ENCODE measurements at regions not wholly inside any gene's neighbourhood (a gene's known extent, or its start where the extent isn't known, plus 50 kb on each side); places are given as distances from the start of the nearest gene placed in this dataset.

DNA sequence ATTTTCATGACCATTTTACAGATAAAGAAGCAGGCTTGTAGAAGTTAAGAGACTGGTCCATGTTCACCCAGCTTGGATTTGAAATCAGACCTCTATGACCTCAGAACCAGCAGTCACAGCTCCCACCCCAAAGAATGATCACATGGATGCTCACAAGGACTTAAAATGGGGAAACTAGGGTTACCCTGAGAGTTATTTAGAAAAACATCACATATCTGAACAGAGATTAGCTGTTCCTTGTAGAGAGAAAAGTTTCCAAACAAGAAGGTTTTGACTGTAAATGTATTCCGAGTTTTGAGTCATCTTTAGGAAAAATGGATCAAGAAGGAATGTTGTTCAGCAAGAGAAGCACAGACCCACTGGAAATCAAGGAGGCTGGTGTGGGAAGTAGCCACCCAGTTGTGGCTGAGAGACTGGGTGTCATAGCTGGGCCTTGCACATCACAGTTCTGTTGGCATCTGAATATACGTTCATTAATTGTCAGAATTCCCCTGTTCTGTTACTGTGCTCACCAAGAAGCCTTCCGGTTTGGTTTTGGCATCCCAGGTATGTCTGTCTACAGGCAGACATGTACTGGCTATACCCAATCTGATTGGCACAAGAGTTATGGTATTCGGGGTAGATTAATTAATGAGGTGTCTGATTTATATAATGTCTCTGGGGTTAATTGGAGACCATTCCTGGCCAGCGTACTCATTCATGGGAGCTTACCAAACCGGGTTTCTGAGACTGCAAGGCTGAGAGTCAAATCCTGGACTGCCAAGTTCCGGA, 371.8 kb upstream of the SLC14A2 start:
- H3K9me3 ChIP-seq (ENCODE audit: control insufficient read depth, low read length, poor library complexity, severe bottlenecking) = no peaks in the 10 kb centered on the region
- H3K36me3 Mint-ChIP-seq (ENCODE audit: low read depth) = no peaks in the 10 kb centered on the region
- H3K27me3 Mint-ChIP-seq = peaks cover 41% of the 10 kb centered on the region
- no peaks in the 10 kb centered on the region for H3K4me1 Mint-ChIP-seq
- DNase-seq = no peak
- no peak for ATAC-seq
- no peak overlapping the region for H3K4me3 Mint-ChIP-seq
- H3K27ac Mint-ChIP-seq = no peak overlapping the region

DNA sequence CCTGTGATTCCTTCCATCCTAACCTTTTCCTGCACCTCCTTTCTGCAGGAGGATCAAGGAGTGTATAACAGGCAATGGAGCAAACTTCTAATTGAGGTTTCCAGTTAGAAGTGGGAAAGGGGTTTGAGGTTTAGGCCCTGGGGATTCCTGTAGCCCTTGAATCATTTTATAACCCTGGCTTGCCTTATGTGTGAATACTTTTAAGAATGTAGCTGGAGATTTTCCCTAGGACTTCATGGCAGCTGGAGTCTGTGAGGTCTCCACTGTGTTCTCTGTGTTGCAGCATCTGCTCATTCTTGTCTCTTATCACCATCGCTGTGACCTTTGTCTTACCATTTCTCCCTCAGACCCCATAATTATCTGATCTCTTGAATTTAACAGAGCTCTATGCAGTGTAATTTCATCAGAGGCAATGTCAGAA, 370.2 kb upstream of the SLC14A2 start:
- no peaks in the 10 kb centered on the region for H3K4me1 Mint-ChIP-seq
- no peak overlapping the region for H3K27ac Mint-ChIP-seq
- no peak for ATAC-seq
- no peaks in the 10 kb centered on the region for H3K9me3 ChIP-seq (ENCODE audit: control insufficient read depth, low read length, poor library complexity, severe bottlenecking)
- H3K4me3 Mint-ChIP-seq = no peak overlapping the region
- H3K27me3 Mint-ChIP-seq = peaks cover 40% of the 10 kb centered on the region
- H3K36me3 Mint-ChIP-seq (ENCODE audit: low read depth) = no peaks in the 10 kb centered on the region
- DNase-seq = no peak

DNA sequence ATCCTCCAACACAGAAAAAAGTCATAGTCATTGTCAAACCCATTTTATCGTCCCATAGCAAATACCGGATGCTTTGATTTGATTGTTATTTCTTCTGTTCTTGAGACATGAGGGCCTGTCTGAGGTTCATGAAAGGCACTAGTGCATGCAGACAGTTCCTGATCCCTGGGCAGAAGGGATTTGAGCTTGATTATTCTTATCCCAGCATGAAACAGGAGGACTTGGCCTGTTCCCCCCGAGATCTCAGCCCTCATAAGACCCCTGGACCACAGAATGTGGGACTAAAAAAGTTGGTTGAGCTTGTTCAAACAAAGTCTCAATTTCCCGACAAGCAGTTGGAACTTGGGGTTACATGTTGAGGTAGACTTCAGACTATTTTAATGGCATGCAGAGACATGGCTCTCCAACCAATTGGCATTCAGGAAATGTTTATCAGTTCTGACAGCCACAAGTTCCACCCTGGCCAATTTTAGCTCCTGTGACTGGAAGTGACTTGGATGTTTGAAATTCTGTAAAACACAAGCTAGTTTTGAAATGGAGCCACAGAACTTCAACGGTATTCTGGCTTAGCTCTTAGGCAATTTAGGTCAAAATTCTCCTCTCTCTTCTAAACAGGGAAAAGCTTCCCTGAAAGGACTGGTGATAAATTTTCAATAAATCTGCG, 366.9 kb upstream of the SLC14A2 start:
- Mint-ChIP-seq H3K36me3 (ENCODE audit: low read depth) (no peaks in the 10 kb centered on the region), H3K4me3 (no peak overlapping the region), H3K27me3 (peaks cover 30% of the 10 kb centered on the region), H3K27ac (no peak overlapping the region), H3K4me1 (no peaks in the 10 kb centered on the region)
- DNase-seq (no peak), ATAC-seq (no peak)
- no peaks in the 10 kb centered on the region for H3K9me3 ChIP-seq (ENCODE audit: control insufficient read depth, low read length, poor library complexity, severe bottlenecking)

DNA sequence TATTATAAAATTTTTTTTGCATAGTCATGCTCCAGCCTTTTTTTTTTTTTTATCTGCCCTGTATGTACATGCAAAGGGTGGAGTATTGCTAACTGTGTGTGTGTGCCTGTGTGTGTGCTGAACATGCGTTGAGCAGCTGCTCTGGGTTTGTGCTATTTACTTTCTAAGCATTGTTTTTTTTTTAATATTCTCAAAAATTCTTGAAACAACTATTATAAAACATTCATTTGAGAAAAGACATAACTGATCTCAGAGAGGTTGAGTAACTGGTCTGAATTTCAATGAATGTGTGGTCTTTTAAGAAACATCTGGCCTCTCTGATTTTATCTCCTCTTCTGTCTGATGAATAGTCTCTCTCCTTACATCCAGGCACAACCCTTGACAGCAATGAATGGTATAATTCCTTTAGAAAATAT, 366.0 kb upstream of the SLC14A2 start:
- Mint-ChIP-seq H3K4me1 (no peaks in the 10 kb centered on the region), H3K27ac (no peak overlapping the region), H3K36me3 (ENCODE audit: low read depth) (no peaks in the 10 kb centered on the region), H3K4me3 (no peak overlapping the region), H3K27me3 (peaks cover 30% of the 10 kb centered on the region)
- DNase-seq (no peak), ATAC-seq (no peak)
- H3K9me3 ChIP-seq (ENCODE audit: control insufficient read depth, low read length, poor library complexity, severe bottlenecking) = no peaks in the 10 kb centered on the region

DNA sequence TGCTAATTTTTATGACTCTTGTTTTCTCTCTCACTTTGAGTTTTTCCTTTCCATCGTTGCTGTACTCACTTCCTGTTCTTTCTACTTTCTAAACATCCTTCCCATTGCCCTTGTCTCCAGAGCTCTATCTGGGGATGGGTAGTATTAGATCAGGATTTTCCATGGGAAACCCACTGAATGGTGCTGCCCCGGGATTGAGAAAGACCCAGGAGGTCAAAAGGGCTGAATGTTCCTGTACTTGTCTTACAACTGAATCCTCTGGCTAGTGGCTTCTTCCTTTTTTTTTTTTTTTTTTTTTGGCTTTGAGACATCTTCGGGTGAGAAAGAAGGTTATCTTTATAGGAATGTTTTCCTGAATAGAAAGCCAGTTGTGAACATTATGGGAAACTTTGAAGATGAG, 364.8 kb upstream of the SLC14A2 start:
- H3K9me3 ChIP-seq (ENCODE audit: control insufficient read depth, low read length, poor library complexity, severe bottlenecking) = no peaks in the 10 kb centered on the region
- Mint-ChIP-seq H3K4me3 (no peak overlapping the region), H3K27me3 (peaks cover 34% of the 10 kb centered on the region), H3K4me1 (no peaks in the 10 kb centered on the region), H3K36me3 (ENCODE audit: low read depth) (no peaks in the 10 kb centered on the region), H3K27ac (no peak overlapping the region)
- ATAC-seq = no peak
- no peak for DNase-seq

- peaks cover 34% of the 10 kb centered on the region for H3K27me3 Mint-ChIP-seq
- H3K36me3 Mint-ChIP-seq (ENCODE audit: low read depth) = no peaks in the 10 kb centered on the region
- no peak overlapping the region for H3K4me3 Mint-ChIP-seq
- no peak for ATAC-seq
- no peak for DNase-seq
- H3K27ac Mint-ChIP-seq = no peak overlapping the region
- no peaks in the 10 kb centered on the region for H3K9me3 ChIP-seq (ENCODE audit: control insufficient read depth, low read length, poor library complexity, severe bottlenecking)
- no peaks in the 10 kb centered on the region for H3K4me1 Mint-ChIP-seq
These were observed 364.0 kb upstream of the SLC14A2 start for GRCh38 chr18:45251236-45251635.

DNA sequence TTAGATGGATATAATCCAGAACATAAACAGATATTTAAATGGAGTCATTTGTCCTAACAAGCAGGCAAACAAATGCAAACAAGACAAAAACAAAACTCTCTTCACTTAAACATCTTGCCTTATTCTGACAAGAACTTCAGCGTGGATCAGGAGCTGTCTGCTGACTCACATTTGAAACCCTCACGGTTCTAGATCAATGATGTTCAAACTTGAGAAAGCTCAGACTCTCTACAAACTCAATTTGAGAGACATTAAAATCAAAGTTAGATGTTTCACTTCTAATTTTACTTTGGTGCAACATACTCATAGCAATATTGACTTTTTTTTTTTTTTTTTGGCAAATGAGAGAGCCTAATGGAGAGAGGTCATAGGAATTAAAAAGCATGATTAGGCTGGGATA, 362.8 kb upstream of the SLC14A2 start:
- H3K27ac Mint-ChIP-seq = no peak overlapping the region
- H3K9me3 ChIP-seq (ENCODE audit: control insufficient read depth, low read length, poor library complexity, severe bottlenecking) = no peaks in the 10 kb centered on the region
- H3K4me1 Mint-ChIP-seq = no peaks in the 10 kb centered on the region
- ATAC-seq = no peak
- H3K4me3 Mint-ChIP-seq = no peak overlapping the region
- no peaks in the 10 kb centered on the region for H3K36me3 Mint-ChIP-seq (ENCODE audit: low read depth)
- no peak for DNase-seq
- H3K27me3 Mint-ChIP-seq = peaks cover 37% of the 10 kb centered on the region

- no peaks in the 10 kb centered on the region for H3K4me1 Mint-ChIP-seq
- no peak overlapping the region for H3K4me3 Mint-ChIP-seq
- H3K27ac Mint-ChIP-seq = no peak overlapping the region
- H3K27me3 Mint-ChIP-seq = peaks cover 35% of the 10 kb centered on the region
- H3K9me3 ChIP-seq (ENCODE audit: control insufficient read depth, low read length, poor library complexity, severe bottlenecking) = no peaks in the 10 kb centered on the region
- ATAC-seq (no peak), DNase-seq (no peak)
- no peaks in the 10 kb centered on the region for H3K36me3 Mint-ChIP-seq (ENCODE audit: low read depth)
These were observed 362.2 kb upstream of the SLC14A2 start for GRCh38 chr18:45253056-45253565.

DNA sequence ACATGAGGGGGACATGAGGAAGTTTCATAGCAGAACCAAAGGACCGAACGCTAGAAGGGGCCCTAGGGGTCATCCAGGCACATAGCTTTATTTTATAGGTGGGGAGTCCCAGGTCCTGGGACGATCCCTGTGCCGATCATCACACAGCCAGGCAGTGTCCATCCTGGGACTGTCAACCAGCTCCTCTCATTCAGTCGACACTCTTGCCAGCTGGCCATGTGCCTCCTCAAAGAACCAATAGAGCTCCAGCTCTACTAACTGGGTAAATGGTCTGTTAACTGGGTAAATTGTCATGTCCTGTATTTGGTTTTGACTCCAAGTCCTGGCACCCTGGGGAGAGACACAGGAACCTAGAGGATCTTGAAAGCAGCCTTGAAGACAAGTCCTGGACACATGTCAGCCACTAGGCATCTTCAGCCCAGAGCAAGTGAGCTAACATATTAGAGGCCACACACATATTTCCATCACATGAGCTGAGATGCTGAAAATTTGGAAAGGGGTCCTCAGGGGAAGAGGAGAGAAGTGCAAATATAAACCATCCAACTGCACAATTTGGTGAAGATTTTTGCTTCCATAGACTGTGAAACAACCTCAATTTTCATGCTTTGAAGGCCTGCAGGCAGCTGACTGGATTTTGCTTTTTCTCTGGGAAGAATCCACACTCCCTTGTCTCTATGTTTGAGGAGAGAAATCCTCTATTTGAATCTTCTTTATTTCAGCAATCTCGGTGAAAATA, 361.1 kb upstream of the SLC14A2 start:
- ATAC-seq = no peak
- H3K9me3 ChIP-seq (ENCODE audit: control insufficient read depth, low read length, poor library complexity, severe bottlenecking) = no peaks in the 10 kb centered on the region
- DNase-seq = no peak
- Mint-ChIP-seq H3K4me3 (no peak overlapping the region), H3K27me3 (peaks cover 27% of the 10 kb centered on the region), H3K36me3 (ENCODE audit: low read depth) (no peaks in the 10 kb centered on the region), H3K27ac (no peak overlapping the region), H3K4me1 (no peaks in the 10 kb centered on the region)

DNA sequence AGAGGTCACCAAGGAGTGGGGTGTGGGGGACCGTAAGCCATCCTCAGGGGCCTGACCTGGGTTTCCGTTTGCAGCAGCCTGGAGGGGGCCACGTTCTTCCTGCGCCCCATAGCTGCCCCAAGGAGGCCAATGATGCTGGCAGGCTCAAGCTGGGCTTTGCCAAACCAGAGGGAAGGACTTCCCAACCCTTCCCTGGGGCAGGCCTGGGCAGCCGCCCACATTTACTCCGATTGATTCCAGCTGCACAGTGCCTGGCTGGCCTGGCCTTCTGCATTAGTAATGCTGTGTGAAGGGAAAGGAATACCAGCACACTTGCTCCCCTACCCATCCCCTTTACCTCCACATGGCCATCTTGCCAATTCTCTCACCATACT, 360.6 kb upstream of the SLC14A2 start:
- Mint-ChIP-seq H3K4me3 (no peak overlapping the region), H3K36me3 (ENCODE audit: low read depth) (no peaks in the 10 kb centered on the region), H3K27me3 (peaks cover 27% of the 10 kb centered on the region), H3K4me1 (no peaks in the 10 kb centered on the region), H3K27ac (no peak overlapping the region)
- no peaks in the 10 kb centered on the region for H3K9me3 ChIP-seq (ENCODE audit: control insufficient read depth, low read length, poor library complexity, severe bottlenecking)
- ATAC-seq = no peak
- no peak for DNase-seq

DNA sequence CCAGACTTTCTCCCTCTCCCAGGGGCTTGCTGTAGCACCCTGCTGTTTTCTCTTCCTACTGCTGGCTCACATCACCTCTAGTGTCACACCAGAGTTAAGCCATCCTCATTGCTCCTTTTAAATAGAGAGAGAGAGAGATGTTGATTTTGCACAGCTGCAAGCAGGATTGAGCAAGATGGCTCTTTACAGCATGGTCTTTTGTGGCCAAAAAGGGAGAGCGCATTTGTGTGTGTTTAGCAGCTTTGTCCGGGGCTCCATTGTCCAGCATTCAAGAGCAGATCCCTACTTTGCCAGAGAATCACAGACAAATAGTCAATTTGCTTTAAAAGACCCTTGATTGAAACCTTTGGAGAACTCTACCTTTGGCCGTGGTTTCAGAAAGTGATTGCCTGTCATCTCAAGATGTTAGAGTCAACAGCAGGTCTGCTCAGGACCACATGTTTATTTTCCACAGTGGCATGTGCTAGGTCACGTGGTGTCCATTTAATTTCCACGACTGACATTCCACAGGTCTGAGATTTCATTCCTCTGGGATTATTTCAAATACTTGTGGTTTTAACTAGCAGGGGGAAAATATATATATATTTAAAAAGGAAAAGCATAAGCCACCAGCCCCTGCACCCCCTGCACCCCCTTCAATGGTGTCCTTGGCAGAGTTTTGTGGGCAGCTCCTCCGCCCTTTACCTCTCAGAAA, 359.9 kb upstream of the SLC14A2 start:
- no peak overlapping the region for H3K4me3 Mint-ChIP-seq
- H3K9me3 ChIP-seq (ENCODE audit: control insufficient read depth, low read length, poor library complexity, severe bottlenecking) = no peaks in the 10 kb centered on the region
- DNase-seq (no peak), ATAC-seq (no peak)
- H3K36me3 Mint-ChIP-seq (ENCODE audit: low read depth) = no peaks in the 10 kb centered on the region
- no peak overlapping the region for H3K27ac Mint-ChIP-seq
- no peaks in the 10 kb centered on the region for H3K4me1 Mint-ChIP-seq
- peaks cover 27% of the 10 kb centered on the region for H3K27me3 Mint-ChIP-seq

DNA sequence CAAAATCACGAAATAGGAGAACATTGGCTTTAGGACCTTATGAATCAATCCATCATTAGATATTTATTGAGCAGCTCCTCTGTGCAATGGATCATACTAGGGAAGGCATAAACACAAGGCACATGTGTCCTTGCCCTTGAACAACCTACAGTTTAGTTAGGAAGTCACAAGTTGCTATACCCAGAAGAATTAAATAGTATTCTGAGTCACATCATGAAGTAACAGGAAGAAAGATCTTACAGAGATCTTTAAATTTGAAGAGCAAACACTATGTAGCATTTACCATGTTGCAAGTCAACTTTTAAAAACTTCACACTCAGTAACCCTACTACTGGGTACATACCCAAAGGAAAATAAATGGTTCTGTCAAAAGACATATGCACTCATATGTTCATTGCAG, 355.2 kb upstream of the SLC14A2 start:
- Mint-ChIP-seq H3K27ac (no peak overlapping the region), H3K27me3 (peaks cover 34% of the 10 kb centered on the region), H3K4me1 (no peaks in the 10 kb centered on the region), H3K4me3 (no peak overlapping the region), H3K36me3 (ENCODE audit: low read depth) (no peaks in the 10 kb centered on the region)
- DNase-seq (no peak), ATAC-seq (no peak)
- no peaks in the 10 kb centered on the region for H3K9me3 ChIP-seq (ENCODE audit: control insufficient read depth, low read length, poor library complexity, severe bottlenecking)

GRCh38 chr18:45266023-45266422, 349.3 kb upstream of the SLC14A2 start:
- Mint-ChIP-seq H3K36me3 (ENCODE audit: low read depth) (no peaks in the 10 kb centered on the region), H3K4me1 (no peaks in the 10 kb centered on the region), H3K27me3 (peaks cover 44% of the 10 kb centered on the region), H3K27ac (no peak overlapping the region), H3K4me3 (no peak overlapping the region)
- no peak for DNase-seq
- ATAC-seq = no peak
- H3K9me3 ChIP-seq (ENCODE audit: control insufficient read depth, low read length, poor library complexity, severe bottlenecking) = no peaks in the 10 kb centered on the region
